Activated gamma-delta T cell treated with anti-CD3 and anti-CD28 coated beads, Interleukin-2, amount 50 U/mL, for 16 hours (primary cell): ENCODE measurements at regions not wholly inside any gene's neighbourhood (a gene's known extent, or its start where the extent isn't known, plus 50 kb on each side); places are given as distances from the start of the nearest gene placed in this dataset.
A peak's percentile ranks its signal among the peaks of the same experiment; 100 is the strongest.

Experiments used
- DNase-seq: peaks from one replicate; pipeline ENCODE4 v3.0.0-alpha.2; 2020; ENCODE audit warnings: low read depth

DNA sequence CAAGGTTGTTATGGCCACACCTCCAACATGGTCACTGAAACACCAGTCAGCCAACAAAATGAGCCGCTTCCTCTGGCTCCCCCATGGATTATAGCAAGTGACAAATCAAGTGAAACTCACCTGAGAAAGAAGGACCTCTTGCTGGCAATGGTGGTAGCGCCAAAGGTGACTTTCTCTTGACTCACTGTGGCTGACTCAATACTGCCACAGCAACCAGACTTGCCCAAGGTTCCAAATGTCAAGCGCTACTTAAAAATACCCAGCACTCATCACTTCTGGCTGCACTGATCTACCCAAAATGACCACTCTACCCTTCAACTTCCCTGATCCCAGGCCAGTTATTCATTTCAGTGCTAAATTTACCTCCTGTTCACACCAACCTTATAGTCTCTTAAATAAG lies 495.5 kb downstream of the FOXO1 start:
- DNase-seq, result no peak

DNA sequence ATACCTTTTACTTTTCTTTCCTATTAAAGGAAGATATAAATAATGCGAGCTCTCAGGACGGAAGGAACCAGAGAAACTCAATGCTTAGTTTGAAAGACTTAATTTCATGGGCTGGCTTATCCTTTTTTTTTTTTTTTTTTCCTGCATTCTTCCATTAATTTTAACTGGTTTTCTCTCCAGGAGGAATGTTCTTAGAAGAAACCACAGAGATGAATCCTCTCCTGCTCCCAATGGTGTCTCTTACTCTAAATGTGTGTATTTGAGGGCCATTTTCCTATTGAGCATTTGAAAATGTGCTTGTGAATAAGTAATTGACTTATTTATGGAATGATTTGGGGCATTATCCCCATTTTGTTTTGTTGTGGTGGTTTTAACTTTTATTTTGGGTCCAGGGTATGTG lies 494.9 kb downstream of the FOXO1 start:
- DNase-seq, result no peak

DNA sequence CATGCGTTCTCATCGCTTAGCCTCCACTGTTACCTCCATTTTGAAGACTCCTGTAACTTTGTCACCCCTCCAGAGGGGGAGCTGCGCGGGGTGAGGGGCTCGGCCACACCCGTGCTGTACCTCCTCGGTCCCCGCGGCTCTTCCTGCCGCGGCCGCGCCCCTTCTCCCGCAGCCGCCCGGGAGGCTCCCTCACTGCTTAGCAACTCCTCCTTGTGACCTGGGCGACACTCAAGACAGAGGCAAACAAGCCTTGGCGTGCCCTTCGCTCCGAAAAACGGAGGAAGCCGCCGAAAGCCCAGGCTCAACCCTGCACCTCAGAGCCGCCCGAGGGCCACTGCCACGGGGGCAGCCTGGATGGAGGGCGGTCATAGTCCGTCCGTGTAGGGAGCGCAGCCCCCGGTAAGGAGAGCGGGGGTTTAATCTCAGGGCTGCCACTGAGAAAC lies 494.3 kb downstream of the FOXO1 start:
- DNase-seq, result no peak

DNA sequence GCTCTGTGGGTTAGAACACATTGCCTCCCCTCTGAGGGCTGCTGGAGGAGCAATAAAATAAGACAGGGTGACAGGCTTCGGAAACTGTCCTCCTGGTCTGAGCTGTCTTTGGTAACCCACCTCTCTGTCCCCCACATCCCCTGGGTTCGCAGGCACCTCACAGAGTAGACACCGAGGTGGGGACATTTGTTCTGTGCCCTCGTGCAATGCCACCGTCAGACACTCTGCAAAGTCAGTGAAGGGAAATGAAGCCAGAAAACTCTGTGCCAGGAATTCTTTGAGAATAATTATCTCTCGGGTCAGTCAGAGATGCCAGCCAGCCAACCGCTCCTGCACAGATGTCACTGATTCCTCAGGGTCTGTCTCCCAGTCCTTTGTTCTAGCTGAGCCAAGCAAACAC lies 493.6 kb downstream of the FOXO1 start:
- DNase-seq, result no peak

DNA sequence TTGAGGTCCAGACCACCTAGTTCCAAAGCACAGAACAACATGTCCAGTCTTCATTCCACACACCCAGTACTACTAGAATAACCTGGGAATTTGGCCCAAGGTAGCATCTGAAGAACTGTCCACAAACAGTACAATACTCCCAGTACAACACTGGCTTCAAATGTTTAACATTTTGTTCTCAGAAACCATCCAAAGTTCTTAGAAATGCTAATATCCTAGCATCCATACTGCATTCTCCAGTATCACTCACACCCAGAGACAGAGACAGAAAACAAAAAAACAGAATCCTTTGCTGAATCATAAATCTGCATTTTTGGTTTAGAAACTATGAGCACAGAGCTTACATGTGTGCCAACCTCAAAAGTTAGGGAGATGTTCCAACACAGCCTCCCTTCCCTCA lies 490.8 kb downstream of the FOXO1 start:
- no peak for DNase-seq

DNA sequence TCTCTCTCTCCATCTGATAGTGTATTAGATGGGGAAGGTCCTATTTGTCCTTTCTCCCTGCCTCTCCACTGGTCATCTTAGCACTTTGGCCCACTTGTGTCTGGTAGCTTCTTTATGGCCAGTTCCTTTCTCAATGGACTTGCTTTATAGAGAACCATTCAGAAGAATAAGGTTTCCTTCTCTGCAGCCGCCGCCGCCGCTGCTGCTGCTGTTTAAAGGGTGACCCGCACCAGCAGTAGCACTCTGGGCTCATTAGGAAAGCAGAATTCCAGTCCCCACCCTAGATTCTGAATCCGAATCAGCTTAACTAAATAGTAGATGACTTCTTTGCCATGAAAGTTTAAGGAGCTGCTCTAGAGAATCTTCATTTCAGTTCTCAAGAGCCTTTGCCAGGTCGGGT lies 490.2 kb downstream of the FOXO1 start:
- no peak for DNase-seq

DNA sequence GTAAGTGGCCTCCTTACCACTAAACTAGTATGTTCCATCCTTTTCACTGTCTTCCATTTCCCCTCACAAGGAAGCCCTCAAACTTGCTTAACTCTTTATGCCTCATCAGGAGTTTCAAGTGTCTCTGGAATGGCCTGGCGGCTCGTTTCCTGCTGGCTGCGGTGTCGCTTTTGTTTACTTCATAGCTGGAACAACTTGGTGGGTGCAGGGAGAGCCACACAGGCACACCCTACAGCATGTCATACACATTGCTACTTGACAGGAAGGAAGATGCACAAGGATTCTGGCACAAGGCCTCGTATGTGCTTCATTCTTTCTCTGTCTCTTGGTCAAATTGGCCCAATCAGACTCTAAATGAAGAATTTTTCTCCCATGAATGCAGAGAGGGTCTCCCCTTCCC lies 488.3 kb downstream of the FOXO1 start:
- no peak for DNase-seq

DNA sequence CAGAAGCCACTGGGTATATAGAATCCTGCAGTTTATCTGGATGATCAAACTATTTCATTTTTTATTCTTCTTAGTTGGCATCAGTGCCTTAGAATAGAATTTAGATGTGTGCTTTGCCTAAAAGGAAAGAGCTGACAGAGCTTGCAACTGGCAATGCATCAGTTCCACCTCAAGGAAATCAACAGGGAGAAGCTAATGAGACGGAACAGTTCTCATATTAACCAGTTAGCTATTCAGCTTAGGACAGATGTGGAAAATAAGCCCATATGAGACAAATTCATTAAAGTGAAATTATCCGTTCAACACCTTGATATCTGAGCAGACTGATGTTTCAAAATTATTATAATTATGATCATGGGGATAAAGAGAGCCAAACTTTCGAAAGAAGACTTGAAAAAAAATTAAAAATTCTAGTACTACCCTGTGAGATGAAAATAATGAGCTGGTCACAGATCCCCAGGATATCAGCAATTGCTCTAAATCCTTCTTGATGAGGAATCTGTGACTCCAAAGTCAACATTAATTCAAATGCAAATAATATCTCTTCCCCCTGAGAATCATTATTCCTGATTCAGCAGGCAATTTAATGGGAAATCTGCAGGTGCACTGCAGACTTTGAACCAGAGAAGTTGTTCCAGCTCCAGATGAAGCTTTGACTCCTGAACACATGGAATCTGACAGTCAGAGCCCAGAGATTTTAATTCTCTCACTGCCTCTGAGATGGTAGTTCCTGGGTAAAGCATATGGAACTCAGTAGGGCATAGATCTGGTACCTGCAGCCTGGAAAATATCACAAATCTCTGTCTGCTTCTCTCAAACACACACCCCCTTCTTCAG lies 486.8 kb downstream of the FOXO1 start:
- DNase-seq, result no peak

DNA sequence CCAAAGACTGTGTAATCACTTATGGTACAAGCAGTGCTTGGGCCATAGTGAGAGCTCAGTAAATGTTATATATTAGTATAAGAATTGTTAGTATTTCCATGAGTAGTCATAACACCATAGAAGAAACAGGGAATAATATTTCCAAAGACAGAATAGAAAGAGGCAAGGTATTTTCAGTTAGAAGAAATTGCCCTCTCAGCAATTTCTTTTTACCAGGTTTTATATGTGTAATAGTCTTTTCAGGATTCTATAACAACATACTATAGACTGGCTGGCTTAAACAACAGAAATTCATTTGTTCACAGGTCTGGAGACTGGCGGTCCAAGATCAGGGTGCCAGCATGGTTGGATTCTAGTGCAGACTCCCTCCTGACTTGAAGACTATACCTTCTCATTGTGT lies 485.7 kb downstream of the FOXO1 start:
- no peak for DNase-seq

DNA sequence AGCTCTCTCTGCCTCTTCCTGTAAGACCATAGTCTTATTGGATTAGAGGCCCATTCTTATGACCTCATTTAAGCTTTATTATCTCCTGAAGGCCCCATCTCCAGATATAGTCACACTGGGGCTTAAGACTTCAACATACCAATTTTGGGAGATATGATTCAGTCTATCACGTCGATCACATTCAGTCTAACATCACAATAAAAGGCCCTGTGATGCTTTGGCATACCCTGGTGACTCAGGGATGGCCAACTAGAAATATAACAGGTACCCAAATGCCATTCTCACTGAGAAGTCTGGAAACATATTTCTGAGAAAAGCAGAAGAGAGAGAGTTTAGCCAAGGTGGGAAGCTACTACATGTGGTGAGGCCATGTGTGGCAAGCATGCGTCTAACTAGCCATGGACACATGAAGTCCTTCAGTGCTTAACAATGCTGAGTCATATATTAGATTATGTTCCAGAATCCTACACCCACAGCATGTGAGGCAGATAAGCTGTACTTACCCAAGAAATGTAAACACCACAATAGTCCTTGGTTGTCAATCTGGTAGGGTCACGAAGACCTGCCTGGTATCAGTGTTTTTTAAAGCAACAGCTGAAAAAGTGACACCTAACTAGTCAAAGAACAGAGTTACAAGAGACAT lies 485.1 kb downstream of the FOXO1 start:
- no peak for DNase-seq

DNA sequence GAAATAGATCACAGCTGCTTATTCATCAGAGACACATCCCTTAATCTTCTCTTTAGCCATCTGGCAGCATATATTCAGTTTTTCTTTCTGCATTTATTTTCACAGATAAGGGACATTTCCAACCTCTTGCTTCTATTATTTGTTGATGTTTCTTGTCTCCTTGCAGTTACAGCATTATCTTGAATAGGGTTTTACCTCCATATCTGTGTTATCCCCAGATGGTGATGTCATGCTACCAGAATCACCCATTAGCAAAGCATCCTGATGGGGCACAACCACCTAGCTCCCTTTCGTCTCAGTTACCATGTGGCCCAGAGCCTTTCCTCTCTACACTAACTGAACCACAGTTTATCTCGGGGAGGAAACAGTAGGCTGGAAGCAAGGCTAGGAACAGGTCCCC lies 483.9 kb downstream of the FOXO1 start:
- DNase-seq, result no peak

DNA sequence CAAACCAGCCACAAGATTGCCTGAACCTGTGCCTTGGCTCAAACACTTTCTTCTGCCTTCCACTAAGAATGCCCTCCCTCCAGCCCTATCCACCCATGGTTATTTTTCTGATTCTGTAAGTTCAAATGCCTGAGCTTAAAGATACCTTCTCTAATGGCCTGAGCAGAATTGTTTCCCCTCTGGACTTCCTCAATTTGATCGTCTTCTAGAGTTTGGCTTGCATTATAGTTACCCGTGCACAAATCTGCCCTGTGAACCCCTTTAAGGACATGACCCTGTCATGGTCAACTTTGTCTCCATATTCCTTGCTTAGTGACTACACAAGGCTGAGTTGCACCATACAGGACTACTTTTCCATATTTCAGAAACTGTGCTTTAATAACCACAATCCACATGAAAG lies 481.0 kb downstream of the FOXO1 start:
- no peak for DNase-seq

DNA sequence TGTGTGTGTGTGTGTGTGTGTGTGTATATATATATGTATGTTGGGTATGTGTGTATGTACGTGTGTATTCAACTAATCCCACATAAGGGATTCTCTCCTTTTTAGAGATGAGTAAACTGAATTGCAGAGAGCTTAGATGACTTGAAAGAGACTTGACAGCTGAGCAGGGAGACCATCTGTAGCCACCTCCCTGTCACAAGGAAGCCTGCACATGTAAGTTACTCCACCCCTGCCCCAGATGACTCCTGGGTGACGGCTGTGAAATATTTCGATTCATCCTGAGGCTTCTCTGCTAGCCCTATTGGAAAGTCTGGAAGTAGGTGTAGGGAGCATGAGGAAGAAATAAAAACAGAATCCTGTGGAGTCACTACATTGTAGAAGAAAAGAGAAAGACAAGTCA lies 480.4 kb downstream of the FOXO1 start:
- DNase-seq, result no peak

DNA sequence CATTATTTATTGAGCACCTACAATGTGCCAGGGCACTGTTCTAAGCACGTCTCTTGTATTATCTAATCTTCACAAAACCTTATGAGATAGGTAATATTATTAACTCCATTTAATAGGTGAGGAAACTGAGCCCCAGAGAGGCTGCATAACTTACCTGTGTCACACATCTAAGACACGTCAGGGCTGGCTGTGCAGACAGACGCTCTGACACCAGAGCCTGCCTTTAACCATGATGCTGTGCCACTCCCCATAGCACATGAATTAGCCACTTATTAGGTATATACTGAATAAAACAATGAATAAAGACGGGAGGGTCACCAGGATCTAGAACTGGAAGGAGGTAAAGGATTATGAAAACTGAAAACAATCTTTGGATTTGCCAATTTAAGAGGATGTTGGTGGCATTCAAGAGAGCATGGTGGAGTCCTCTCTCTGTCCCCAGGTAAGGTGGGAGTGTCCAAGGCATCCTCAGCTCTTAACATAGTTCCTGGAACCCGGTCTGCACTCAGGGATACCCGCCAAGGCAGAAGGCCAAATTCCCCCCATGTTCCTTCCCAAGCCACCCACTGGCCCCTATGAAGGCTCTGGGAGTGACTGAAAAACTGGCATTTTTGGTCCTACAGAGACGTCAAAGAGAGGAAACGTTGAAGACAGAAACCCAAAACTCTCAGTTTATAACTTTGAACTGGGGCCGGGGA lies 479.7 kb downstream of the FOXO1 start:
- no peak for DNase-seq

DNA sequence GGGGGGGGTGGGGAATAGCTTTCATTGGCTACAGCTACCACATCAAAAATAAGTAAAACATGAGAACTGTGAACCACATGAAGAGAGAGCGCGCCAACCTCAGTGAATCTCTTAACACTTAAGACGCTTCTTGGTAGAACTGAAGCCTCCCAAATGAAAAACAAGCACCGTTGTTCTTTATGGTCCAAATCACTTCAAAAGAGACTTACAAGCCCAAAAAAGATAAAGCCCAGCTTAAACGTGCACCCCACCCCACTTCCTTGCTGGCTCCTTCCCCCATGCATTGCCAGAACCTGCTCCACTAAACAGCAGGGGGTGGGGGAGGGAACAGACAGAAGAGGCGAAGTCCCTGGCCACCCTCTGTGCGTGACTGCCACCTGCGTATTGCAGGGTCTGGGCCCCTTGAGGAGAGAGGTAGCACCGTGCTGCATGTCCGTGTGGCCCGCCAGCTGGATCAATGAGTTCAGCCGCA lies 479.1 kb downstream of the FOXO1 start:
- DNase-seq, result peak; percentile 43

DNA sequence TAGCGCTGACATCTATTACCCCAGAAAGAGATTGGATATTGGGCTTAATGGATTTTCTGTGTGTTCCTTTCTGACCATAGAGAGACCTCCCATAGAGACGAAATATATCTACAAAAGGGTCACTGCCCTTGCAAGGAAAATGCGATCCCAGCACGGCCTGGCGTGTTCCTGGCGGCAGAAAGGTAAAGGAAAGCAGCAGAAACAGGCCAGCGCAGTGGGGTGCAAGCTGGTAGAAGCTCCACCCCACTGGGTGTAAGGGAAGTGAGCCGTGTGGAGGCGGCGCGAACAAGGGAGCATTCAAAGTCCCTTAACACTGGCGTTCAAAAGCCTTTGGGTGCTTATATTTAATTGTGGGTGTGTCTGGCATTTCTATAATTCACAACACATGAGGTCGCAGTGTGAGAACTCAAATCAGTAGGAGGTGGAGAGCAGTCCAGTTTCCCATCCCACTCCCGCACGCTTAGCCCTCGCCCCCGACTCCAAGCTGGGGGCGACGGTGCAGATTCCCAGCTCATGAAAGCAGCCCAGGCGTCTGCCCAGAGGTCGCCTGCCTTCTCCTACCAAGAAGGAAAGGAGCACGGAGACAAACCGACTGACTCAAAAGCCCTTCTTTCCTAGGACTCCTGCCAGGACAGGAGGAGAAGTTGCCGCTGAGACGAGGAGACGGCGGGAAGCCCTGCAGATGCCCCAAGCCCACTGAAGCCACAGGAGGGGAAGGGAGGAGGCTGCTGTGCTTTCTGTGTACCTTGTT lies 478.4 kb downstream of the FOXO1 start:
- no peak for DNase-seq

DNA sequence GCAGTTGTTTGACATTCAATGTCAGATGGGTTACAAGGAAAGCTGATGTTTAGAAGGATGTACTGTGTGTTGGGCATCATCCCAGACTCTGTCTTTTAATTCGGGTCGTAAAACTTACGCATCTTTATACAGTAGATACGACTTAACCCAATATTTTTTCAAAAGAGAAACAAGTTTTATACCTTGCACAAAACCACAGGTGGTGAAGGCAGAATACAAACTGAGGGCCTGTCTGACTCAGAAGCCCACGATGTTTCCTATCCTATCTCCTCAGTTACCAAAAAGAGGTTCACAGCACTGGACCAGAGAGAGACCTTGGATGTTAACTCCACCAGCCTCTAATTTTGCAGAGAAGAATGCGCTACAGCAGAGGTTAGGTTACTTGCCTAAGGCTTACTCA lies 477.0 kb downstream of the FOXO1 start:
- no peak for DNase-seq

DNA sequence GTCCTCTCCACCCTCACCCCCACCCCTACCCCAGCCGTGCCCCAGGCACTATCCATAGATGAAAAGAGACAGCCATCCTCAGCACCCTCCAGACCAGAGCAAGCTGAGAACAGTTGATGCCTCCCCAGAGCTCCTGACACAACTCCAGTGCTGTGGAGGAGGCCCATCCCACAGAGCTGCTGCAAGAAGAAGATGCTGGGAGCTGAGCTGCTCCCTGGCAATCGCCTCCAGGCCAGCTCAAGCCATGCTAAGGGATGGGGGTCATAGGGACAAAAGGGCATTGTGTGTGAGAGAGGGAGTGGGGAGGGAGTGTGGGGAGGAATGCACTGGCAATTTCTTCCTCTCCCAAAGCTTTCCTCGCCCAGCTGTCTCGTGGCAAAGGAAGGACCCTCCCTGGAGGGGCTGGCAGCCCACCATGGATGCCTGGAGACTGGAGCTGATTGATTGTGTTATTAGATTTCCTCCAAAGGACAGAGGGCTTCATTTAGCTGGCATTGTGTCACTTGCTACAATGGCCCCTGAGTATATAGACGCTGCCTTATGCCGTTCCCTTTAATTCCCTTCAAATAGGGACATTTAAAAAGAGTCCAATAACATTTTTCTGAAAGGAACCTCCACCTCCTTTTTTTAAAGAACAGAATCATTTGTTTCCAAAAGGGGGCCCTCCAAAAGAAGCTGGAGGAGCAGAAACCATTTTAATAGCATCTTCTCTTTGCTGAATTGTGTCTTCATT lies 476.4 kb downstream of the FOXO1 start:
- DNase-seq, result no peak

DNA sequence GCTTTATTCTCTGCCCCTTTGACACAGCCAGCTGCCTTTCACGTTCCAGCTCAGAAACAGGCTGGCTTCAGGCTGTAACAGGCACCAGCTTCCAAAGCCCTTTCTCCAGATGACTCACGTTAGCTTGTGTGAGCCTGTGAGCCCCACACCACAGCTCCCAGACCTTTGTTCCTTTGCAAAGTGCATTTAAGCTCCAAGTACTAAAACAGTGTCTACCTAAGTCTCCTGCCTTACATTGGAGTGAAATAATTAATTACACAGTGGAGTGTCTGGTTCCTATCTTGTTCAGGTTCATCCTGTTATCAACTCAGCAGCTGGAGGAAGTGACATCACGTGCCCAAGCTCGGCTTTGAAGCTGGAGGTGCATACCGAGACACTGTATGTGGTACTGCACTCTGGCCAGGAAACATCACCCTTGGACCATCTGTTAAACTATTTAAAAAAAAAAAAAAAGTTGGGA lies 475.8 kb downstream of the FOXO1 start:
- no peak for DNase-seq

DNA sequence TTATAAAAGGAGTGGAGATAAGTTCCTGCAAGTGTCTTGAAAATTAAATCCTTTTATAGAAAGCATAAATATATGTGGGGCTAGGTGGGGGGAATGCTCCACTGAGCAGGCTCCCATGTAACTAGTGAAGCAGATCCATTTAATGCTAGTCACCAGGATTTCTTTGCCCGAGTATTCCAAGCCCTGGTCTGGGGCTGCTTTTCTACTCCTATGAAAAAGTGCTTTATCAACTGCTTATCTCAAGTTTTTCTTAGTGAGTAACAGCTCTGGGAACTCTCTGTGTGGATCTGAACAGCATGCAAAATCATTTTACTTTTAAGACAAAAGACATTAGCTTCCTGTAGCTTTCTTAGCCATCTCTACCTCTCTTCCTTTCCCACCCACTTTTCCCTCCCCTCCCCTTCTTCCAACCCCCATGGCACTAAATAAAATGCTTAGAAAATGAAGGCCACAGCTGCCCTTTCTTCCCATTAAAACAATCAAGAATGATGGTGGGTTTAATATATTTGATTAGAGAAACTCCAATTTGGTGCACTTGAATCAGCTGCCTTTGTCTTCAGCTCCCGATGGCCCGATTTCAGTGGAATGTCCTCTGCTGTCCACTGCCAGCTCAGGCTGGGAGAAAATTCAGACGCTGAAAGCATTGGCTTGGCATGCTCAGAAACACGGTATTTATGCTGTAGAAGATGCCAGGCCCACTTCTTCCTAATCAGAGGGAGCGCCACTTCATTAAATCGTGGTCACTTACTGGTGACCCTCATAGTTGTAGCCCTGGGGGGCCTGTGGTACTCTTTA lies 475.1 kb downstream of the FOXO1 start:
- DNase-seq, result no peak

DNA sequence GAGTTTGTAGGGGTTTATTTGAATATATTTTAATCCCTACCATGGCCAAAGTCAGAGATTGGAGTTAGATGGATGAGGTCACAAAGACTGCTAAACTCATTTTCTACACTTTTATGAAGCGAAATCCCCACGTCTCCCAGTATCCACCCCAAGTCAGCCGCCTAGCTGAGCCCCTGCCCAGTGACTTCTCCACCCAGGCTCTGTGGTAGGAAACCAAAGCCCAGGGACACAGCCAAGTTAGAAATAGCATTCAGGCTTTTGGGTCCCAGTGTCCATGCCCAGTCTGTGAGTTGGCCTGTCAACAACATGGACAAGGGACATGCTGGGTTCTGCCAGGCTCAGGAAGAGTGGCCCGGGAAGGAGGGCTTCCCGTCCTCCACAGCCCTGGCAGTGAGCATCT lies 474.0 kb downstream of the FOXO1 start:
- DNase-seq, result no peak
